HG02884 (cell line): ENCODE measurements at regions not wholly inside any gene's neighbourhood (a gene's known extent, or its start where the extent isn't known, plus 50 kb on each side); places are given as distances from the start of the nearest gene placed in this dataset.
"Not testable (repeated sequence)": the region's sequence is repeated elsewhere in the genome, so short reads cannot be mapped to it uniquely, and the experiment has no call there.

Source experiments
- ATAC-seq: cut with Tn5 transposase; IDR thresholded peaks from one replicate; pipeline ENCODE4 v1.9.1; 2021; ENCODE audit warnings: mild to moderate bottlenecking, moderate library complexity; ENCODE audit not compliant: unreplicated experiment

- ATAC-seq: not testable (repeated sequence)
Observed at GRCh38 chr5:21341948-21342261, 1353.9 kb upstream of the CDH18 start.

GRCh38 chr5:21341203-21341947 lies 1353.4 kb upstream of the CDH18 start:
- not testable (repeated sequence) for ATAC-seq

- not testable (repeated sequence) for ATAC-seq
Observed at GRCh38 chr5:21340233-21340632, 1352.2 kb upstream of the CDH18 start.

GRCh38 chr5:21336478-21336877 lies 1348.5 kb upstream of the CDH18 start:
- not testable (repeated sequence) for ATAC-seq

GRCh38 chr5:21315376-21315775 lies 1327.4 kb upstream of the CDH18 start:
- not testable (repeated sequence) for ATAC-seq

GRCh38 chr5:21301205-21301604 lies 1313.2 kb upstream of the CDH18 start:
- ATAC-seq: not testable (repeated sequence)

- ATAC-seq: not testable (repeated sequence)
Observed at GRCh38 chr5:21274361-21274760, 1286.4 kb upstream of the CDH18 start.

GRCh38 chr5:21263361-21263760 lies 1275.4 kb upstream of the CDH18 start:
- ATAC-seq: no peak

- ATAC-seq: no peak
Observed at GRCh38 chr5:21254161-21254560, 1266.2 kb upstream of the CDH18 start.

- ATAC-seq: no peak
Observed at GRCh38 chr5:21244982-21245381, 1257.0 kb upstream of the CDH18 start.

- no peak for ATAC-seq
Observed at GRCh38 chr5:21238786-21239185, 1250.8 kb upstream of the CDH18 start.

GRCh38 chr5:21237461-21237860 lies 1249.5 kb upstream of the CDH18 start:
- ATAC-seq: no peak

GRCh38 chr5:21236971-21237427 lies 1249.0 kb upstream of the CDH18 start:
- ATAC-seq: no peak

- ATAC-seq: no peak
Observed at GRCh38 chr5:21236104-21236503, 1248.1 kb upstream of the CDH18 start.

- ATAC-seq: no peak
Observed at GRCh38 chr5:21225223-21226064, 1237.4 kb upstream of the CDH18 start.

GRCh38 chr5:21221616-21222015 lies 1233.6 kb upstream of the CDH18 start:
- ATAC-seq: no peak

GRCh38 chr5:21219966-21220365 lies 1232.0 kb upstream of the CDH18 start:
- no peak for ATAC-seq

- no peak for ATAC-seq
Observed at GRCh38 chr5:21219251-21219650, 1231.3 kb upstream of the CDH18 start.

GRCh38 chr5:21212026-21212425 lies 1224.0 kb upstream of the CDH18 start:
- no peak for ATAC-seq

GRCh38 chr5:21209409-21209808 lies 1221.4 kb upstream of the CDH18 start:
- ATAC-seq: no peak

- ATAC-seq: no peak
Observed at GRCh38 chr5:21199087-21199486, 1211.1 kb upstream of the CDH18 start.

- ATAC-seq: no peak
Observed at GRCh38 chr5:21195145-21195544, 1207.1 kb upstream of the CDH18 start.
